ENCODE measurements at regions not wholly inside any gene's neighbourhood (a gene's known extent, or its start where the extent isn't known, plus 50 kb on each side); places are given as distances from the start of the nearest gene placed in this dataset.

DNA sequence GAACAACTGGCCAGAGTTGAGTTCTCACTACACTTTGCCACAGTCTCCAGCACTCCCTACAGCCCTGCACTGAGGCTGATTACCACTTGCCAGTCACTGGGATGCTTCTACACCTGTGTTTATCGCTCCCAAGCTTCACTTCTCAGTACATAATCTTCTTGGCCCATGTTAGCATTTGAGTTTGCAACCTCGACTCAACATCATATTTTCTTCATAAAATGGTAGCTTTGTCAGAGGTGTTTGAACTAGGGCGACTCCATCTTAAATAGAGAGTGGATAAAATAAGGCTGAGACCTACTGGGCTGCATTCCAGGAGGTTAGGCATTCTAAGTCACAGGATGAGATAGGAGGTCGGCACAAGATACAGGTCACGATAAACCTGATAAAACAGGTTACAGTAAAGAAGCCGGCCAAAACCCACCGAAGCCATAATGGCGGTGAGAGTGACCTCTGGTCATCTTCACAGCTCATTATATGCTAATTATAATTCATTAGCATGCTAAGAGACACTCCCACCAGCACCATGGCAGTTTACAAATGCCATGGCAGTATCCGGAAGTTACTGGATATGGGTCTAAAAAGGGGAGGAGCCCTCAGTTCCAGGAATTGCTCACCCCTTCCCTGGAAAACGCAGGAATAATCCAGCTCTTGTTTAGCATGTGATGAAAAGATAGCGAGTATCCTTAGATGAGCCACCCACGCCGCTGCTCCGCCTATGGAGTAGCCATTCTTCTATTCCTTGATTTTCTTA, 105.8 kb upstream of the KLF6 start:
- DNase-seq (ENCODE audit: low read depth), result no peak
- H3K4me3 ChIP-seq (ENCODE audit: low read depth, low read length), result no peak overlapping the region
- TF ChIP-seq CTCF (conservative IDR thresholded peaks at IDR 0.05; ENCODE audit: low read depth, low read length), result no peak

DNA sequence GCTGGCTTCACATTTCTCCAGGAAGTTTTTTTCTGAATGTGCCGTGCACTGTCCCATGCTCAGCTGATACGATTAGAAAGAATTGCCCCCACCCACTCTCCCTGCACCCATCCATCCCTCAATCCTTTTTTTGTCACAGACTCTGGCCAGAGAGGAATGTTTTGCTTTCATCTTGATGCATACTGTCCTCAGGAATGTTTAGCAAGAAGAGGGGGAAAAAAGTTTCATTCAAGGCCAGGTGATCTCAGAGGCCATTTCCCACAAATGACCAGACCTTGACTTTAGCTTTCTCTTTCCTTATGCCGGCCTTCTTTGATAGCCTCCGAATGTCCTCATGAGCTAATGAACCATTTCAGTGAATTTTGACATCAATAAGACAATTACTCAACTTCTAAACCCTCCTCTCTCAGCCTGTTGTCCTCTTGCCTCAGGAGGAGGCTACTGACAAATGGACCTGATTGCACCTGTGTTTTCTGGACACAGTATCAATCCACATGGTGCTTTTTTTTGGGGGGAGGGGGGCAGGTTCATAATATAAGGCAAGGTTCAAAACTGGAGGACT, 105.0 kb upstream of the KLF6 start:
- H3K4me3 ChIP-seq (ENCODE audit: low read depth, low read length), result no peak overlapping the region
- no peak for TF ChIP-seq CTCF (conservative IDR thresholded peaks at IDR 0.05; ENCODE audit: low read depth, low read length)
- peak; percentile 90 for DNase-seq (ENCODE audit: low read depth)

- no peak overlapping the region for H3K4me3 ChIP-seq (ENCODE audit: low read depth, low read length)
- peak; percentile 97 for DNase-seq (ENCODE audit: low read depth)
- peak; percentile 5 for TF ChIP-seq CTCF (conservative IDR thresholded peaks at IDR 0.05; ENCODE audit: low read depth, low read length)
Measured at GRCh38 chr10:3887885-3888476, 103.0 kb upstream of the KLF6 start.

DNA sequence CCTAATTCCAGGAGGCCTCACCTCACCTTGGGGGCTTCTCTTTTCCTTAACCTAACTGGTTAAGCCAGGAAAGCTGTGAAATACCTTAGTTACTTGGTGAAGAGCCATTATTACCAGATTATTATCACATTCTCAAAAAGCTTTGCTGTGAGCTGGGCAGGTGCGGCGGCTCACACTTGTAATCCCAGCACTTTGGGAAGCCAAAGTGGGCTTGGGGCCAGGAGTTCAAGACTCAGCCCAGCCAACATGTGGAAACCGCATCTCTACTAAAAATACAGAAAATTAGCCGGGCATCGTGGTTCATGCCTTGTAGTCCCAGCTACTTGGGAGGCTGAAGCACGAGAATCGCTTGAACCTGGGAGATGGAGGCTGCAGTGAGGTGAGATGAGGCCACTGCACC, 102.4 kb upstream of the KLF6 start:
- DNase-seq (ENCODE audit: low read depth), result no peak
- H3K4me3 ChIP-seq (ENCODE audit: low read depth, low read length), result no peak overlapping the region
- no peak for TF ChIP-seq CTCF (conservative IDR thresholded peaks at IDR 0.05; ENCODE audit: low read depth, low read length)

GRCh38 chr10:3886641-3887251, 101.7 kb upstream of the KLF6 start:
- DNase-seq (ENCODE audit: low read depth), result peak; percentile 99
- TF ChIP-seq CTCF (conservative IDR thresholded peaks at IDR 0.05; ENCODE audit: low read depth, low read length), result no peak
- H3K4me3 ChIP-seq (ENCODE audit: low read depth, low read length), result no peak overlapping the region

DNA sequence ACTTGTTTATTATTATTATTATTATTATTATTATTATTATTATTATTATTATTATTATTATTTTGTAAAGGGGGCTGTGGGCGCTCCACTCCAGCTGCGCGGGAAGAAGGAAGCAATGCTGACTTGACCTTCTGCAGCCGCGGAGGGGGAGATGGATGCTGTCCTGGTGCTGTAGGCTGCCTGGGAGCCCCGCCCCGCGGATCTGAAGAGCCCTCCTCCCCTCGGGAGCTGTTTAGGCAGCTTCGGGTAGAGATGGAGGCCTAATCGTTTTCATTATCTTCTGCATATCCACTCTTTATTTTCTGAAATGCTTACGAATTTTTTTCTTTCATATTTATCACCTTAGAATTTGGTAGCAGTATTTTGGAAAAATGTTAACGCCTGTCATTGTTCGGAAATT, 101.2 kb upstream of the KLF6 start:
- no peak for TF ChIP-seq CTCF (conservative IDR thresholded peaks at IDR 0.05; ENCODE audit: low read depth, low read length)
- peak; percentile 87 for DNase-seq (ENCODE audit: low read depth)
- no peak overlapping the region for H3K4me3 ChIP-seq (ENCODE audit: low read depth, low read length)
